Endothelial cell of umbilical vein (primary cell): ENCODE measurements at regions not wholly inside any gene's neighbourhood (a gene's known extent, or its start where the extent isn't known, plus 50 kb on each side); places are given as distances from the start of the nearest gene placed in this dataset.

Experiments
- BruUV-seq: library from RNA; stranded (reverse); fragments of 400-500 nt; replicated peaks from 2 replicates; lab custom pipeline; 2021; lab: Mats Ljungman, UMichigan
- CTCF ChIA-PET: fragments of 300-600, 350-600 bp; sonication (Branson Sonifier 250); formaldehyde crosslinking; loops from one replicate; lab custom pipeline; 2021; ENCODE audit warnings: antibody characterized with exemption, inconsistent platforms; lab: Charles Lee
- POLR2A ChIA-PET: fragments of 300-600, 350-600 bp; sonication (Branson Sonifier 250); formaldehyde crosslinking; loops from one replicate; lab custom pipeline; 2021; ENCODE audit warnings: antibody characterized with exemption, inconsistent platforms; lab: Charles Lee
- DNase-seq: peaks from one replicate; pipeline ENCODE4 v3.0.0-alpha.2; 2011; ENCODE audit warnings: low read depth, low spot score
- FAIRE-seq: peaks from 2 replicates; lab custom pipeline; 2011; peaks lifted over from hg19 to GRCh38; lab: Jason Lieb, UNC
- H2AFZ ChIP-seq: 2 replicates; pipeline ENCODE4 v1.6.0; 2012; ENCODE audit warnings: low read depth, low read length, control low read depth, inconsistent platforms
- H3K27ac ChIP-seq: 2 replicates; pipeline ENCODE4 v1.5.1; 2011; ENCODE audit warnings: low read depth, mild to moderate bottlenecking, control low read depth, low read length, moderate library complexity; ENCODE audit not compliant: insufficient read depth
- H3K27me3 ChIP-seq, 2 experiments: 2 replicates each; pipeline versions ENCODE4 v1.6.0 to v1.6.1; 2011; ENCODE audit warnings: low read length in 2 of 2, mixed read lengths in 1 of 2; ENCODE audit not compliant: control insufficient read depth in 2 of 2, insufficient read depth in 2 of 2
- H3K36me3 ChIP-seq, 2 experiments: 2 replicates in 1 of 2; 3 replicates in 1 of 2; pipeline ENCODE4 v1.5.1; 2011; ENCODE audit warnings: low read length in 2 of 2, mild to moderate bottlenecking in 1 of 2, moderate library complexity in 1 of 2; ENCODE audit not compliant: control insufficient read depth in 2 of 2, insufficient read depth in 2 of 2; ENCODE audit errors: extremely low read depth in 1 of 2
- H3K4me1 ChIP-seq: 3 replicates; pipeline ENCODE4 v1.5.1; 2011; ENCODE audit warnings: mild to moderate bottlenecking, low read length; ENCODE audit not compliant: control insufficient read depth, insufficient read depth; ENCODE audit errors: extremely low read depth
- H3K4me2 ChIP-seq: 2 replicates; pipeline ENCODE4 v1.6.1; 2011; ENCODE audit warnings: low read length, control low read depth, mixed read lengths; ENCODE audit not compliant: insufficient read depth
- H3K4me3 ChIP-seq, 3 experiments: fragments of 200-600 bp in 1 of 3; sonication (generic), shearing (Covaris generic) in 1 of 3; replicated peaks in 1 of 3; 2 replicates each; pipeline ENCODE4 v1.5.1; 2011 to 2016; ENCODE audit warnings: control low read depth in 3 of 3, low read length in 3 of 3, mild to moderate bottlenecking in 2 of 3, inconsistent platforms in 1 of 3, low read depth in 1 of 3, moderate library complexity in 1 of 3; ENCODE audit not compliant: insufficient read depth in 1 of 3
- H3K79me2 ChIP-seq: 2 replicates; pipeline ENCODE4 v1.6.0; 2012; ENCODE audit warnings: low read length, inconsistent platforms; ENCODE audit not compliant: control insufficient read depth, insufficient read depth
- H3K9ac ChIP-seq: replicated peaks from 2 replicates; pipeline ENCODE3; 2011; ENCODE audit warnings: low read length, control low read depth; ENCODE audit not compliant: insufficient read depth; ENCODE audit errors: extremely low read depth
- H3K9me1 ChIP-seq: replicated peaks from 3 replicates; pipeline ENCODE4 v1.6.0; 2011; ENCODE audit warnings: mild to moderate bottlenecking, low read length; ENCODE audit not compliant: control insufficient read depth, insufficient read depth; ENCODE audit errors: extremely low read depth
- H3K9me3 ChIP-seq: replicated peaks from 2 replicates; pipeline ENCODE4 v1.5.1; 2012; ENCODE audit warnings: low read length, inconsistent platforms; ENCODE audit not compliant: control insufficient read depth, insufficient read depth
- H4K20me1 ChIP-seq: replicated peaks from 2 replicates; pipeline ENCODE3; 2011; ENCODE audit warnings: mild to moderate bottlenecking, low read length; ENCODE audit not compliant: control insufficient read depth, insufficient read depth; ENCODE audit errors: extremely low read depth
- CTCF ChIP-seq, 2 donors: IDR thresholded peaks; 1 replicate in 1 of 2; 2 replicates in 1 of 2; pipeline ENCODE4 v1.5.1; 2011; ENCODE audit warnings: low read length in 2 of 2, mild to moderate bottlenecking in 2 of 2, moderate library complexity in 2 of 2, control low read depth in 1 of 2, inconsistent platforms in 1 of 2, low read depth in 1 of 2; ENCODE audit not compliant: insufficient read depth in 1 of 2; ENCODE audit errors: extremely low read depth in 1 of 2
- EZH2 ChIP-seq: IDR thresholded peaks from 2 replicates; pipeline ENCODE4 v1.6.1; 2012; ENCODE audit warnings: borderline replicate concordance, low read depth, mild to moderate bottlenecking, moderate library complexity, low read length, inconsistent platforms; ENCODE audit not compliant: severe bottlenecking
- FOS ChIP-seq: IDR thresholded peaks from 2 replicates; pipeline ENCODE4 v1.6.1; 2011; ENCODE audit warnings: mild to moderate bottlenecking, low read length, moderate library complexity, borderline replicate concordance; ENCODE audit not compliant: insufficient read depth
- GATA2 ChIP-seq: IDR thresholded peaks from 2 replicates; pipeline ENCODE4 v1.7.0; 2011; ENCODE audit warnings: low read depth, mild to moderate bottlenecking, moderate library complexity, mixed read lengths, low read length; ENCODE audit not compliant: insufficient read length, insufficient read depth
- JUN ChIP-seq: IDR thresholded peaks from 2 replicates; pipeline ENCODE4 v1.6.1; 2011; ENCODE audit warnings: borderline replicate concordance, low read depth; ENCODE audit not compliant: insufficient read length, insufficient read depth
- MAX ChIP-seq: IDR thresholded peaks from 2 replicates; pipeline ENCODE4 v1.6.1; 2011; ENCODE audit not compliant: insufficient read depth, insufficient read length
- MYC ChIP-seq: IDR thresholded peaks from one replicate; pipeline ENCODE4 v1.6.1; 2011; ENCODE audit warnings: mild to moderate bottlenecking, low read depth, low read length
- POLR2A ChIP-seq: IDR thresholded peaks from 2 replicates; pipeline ENCODE4 v1.6.1; 2012; ENCODE audit warnings: low read depth, mild to moderate bottlenecking, control low read depth, low read length
- POLR2AphosphoS5 ChIP-seq: IDR thresholded peaks from 2 replicates; pipeline ENCODE4 v1.6.1; 2012; ENCODE audit warnings: low read depth, mild to moderate bottlenecking, control low read depth, low read length, moderate library complexity; ENCODE audit not compliant: insufficient read depth
- dilution Hi-C: fragments of 300-500 bp; cut with MboI; formaldehyde crosslinking; loops from one replicate; pipeline ENCODE4 v1.15.0; 2019; ENCODE audit warnings: low sequenced_read_pairs; ENCODE audit not compliant: extremely low pct_ligation_motif_present
- intact Hi-C: fragments of 100-400 bp; cut with micrococcal nuclease; formaldehyde crosslinking; loops from one replicate; pipeline ENCODE4 v1.10.0; 2022

- Histone ChIP-seq H3K9me3 (no peaks in the 10 kb centered on the region), H4K20me1 (no peaks in the 10 kb centered on the region), H2AFZ (no peak overlapping the region), H3K9me1 (no peaks in the 10 kb centered on the region), H3K9ac (no peak overlapping the region), H3K36me3 (no peaks in the 10 kb centered on the region), H3K4me3 (no peak overlapping the region), H3K4me2 (no peak overlapping the region), H3K4me1 (no peaks in the 10 kb centered on the region), H3K79me2 (no peaks in the 10 kb centered on the region), H3K27ac (no peak overlapping the region), H3K27me3 (no peaks in the 10 kb centered on the region)
- intact Hi-C loops = no loop called here
- no TSS peak for BruUV-seq
- CTCF ChIA-PET = no interaction called here
- dilution Hi-C loops = no loop called here
- TF ChIP-seq POLR2AphosphoS5 (no peak), CTCF (IDR thresholded peaks at IDR 0.05; ENCODE audit: extremely low read depth in 1 of 2, insufficient read depth in 1 of 2, low read depth in 1 of 2, low read length in 2 of 2) (no peak), EZH2 (no peak), MYC (no peak), GATA2 (no peak), JUN (no peak), POLR2A (no peak), MAX (no peak), FOS (no peak)
- POLR2A ChIA-PET = no interaction called here
- DNase-seq (no peak), FAIRE-seq (no peak)
Observed at GRCh38 chr12:72191761-72192160, 80.4 kb upstream of the TRHDE start.
